IMR-90 (cell line): ENCODE measurements at regions not wholly inside any gene's neighbourhood (a gene's known extent, or its start where the extent isn't known, plus 50 kb on each side); places are given as distances from the start of the nearest gene placed in this dataset.

Source experiments
- ATAC-seq: fragments of 200-7000 bp; cut with Tn5 transposase; 2 replicates; pipeline ENCODE4 v1.9.1; 2020; ENCODE audit warnings: low read depth, mild to moderate bottlenecking, moderate library complexity
- BruUV-seq: library from RNA; stranded (reverse); fragments of 400-500 nt; replicated peaks from 2 replicates; lab custom pipeline; 2021; lab: Mats Ljungman, UMichigan
- CTCF ChIA-PET: fragments of 300-600 bp; formaldehyde crosslinking; extraction: SDS; loops from one replicate; lab custom pipeline; 2021; ENCODE audit warnings: antibody characterized with exemption; lab: Yijun Ruan, JAX
- POLR2A ChIA-PET: fragments of 300-600 bp; sonication (Branson Sonifier 250); formaldehyde crosslinking; loops from one replicate; lab custom pipeline; 2022; ENCODE audit warnings: antibody characterized with exemption; ENCODE audit not compliant: unreplicated experiment; lab: Charles Lee
- DNase-seq: peaks from one replicate; pipeline ENCODE4 v3.0.0; 2013
- H2AFZ ChIP-seq: replicated peaks from 2 replicates; pipeline ENCODE3; 2013; ENCODE audit warnings: low read length, mild to moderate bottlenecking; ENCODE audit not compliant: poor library complexity
- H2AK5ac ChIP-seq: 2 replicates; pipeline ENCODE4 v1.6.1; 2013; ENCODE audit warnings: low read depth, low read length, inconsistent platforms
- H2AK9ac ChIP-seq: replicated peaks from 2 replicates; pipeline ENCODE3; 2013; ENCODE audit warnings: mild to moderate bottlenecking, low read depth, low read length, moderate library complexity; ENCODE audit not compliant: poor library complexity
- H2BK120ac ChIP-seq: 2 replicates; pipeline ENCODE4 v1.6.1; 2013; ENCODE audit warnings: low read depth, low read length, inconsistent platforms
- H2BK15ac ChIP-seq: 3 replicates; pipeline ENCODE4 v1.6.1; 2013; ENCODE audit warnings: low read depth, low read length, inconsistent platforms
- H2BK20ac ChIP-seq: 2 replicates; pipeline ENCODE4 v1.6.1; 2013; ENCODE audit warnings: low read depth, mild to moderate bottlenecking, inconsistent platforms, low read length, moderate library complexity
- H2BK5ac ChIP-seq: 2 replicates; pipeline ENCODE4 v1.6.1; 2013; ENCODE audit warnings: mild to moderate bottlenecking, low read depth, low read length, inconsistent platforms; ENCODE audit not compliant: poor library complexity, severe bottlenecking
- H3K14ac ChIP-seq: replicated peaks from 2 replicates; pipeline ENCODE4 v1.6.1; 2013; ENCODE audit warnings: low read depth, low read length, inconsistent platforms
- H3K18ac ChIP-seq: 2 replicates; pipeline ENCODE4 v1.6.1; 2013; ENCODE audit warnings: low read depth, low read length, control low read depth
- H3K23ac ChIP-seq: 2 replicates; pipeline ENCODE4 v1.6.1; 2013; ENCODE audit warnings: low read depth, low read length, inconsistent platforms
- H3K27ac ChIP-seq: 2 replicates; pipeline ENCODE4 v1.5.1; 2013; ENCODE audit warnings: mild to moderate bottlenecking, control low read depth, low read length; ENCODE audit not compliant: insufficient read depth
- H3K27me3 ChIP-seq: 2 replicates; pipeline ENCODE4 v1.6.1; 2013; ENCODE audit warnings: low read length; ENCODE audit not compliant: control insufficient read depth, insufficient read depth
- H3K36me3 ChIP-seq: 2 replicates; pipeline ENCODE4 v1.6.1; 2013; ENCODE audit warnings: low read length, mixed read lengths; ENCODE audit not compliant: control insufficient read depth, insufficient read depth
- H3K4ac ChIP-seq: 2 replicates; pipeline ENCODE4 v1.6.1; 2013; ENCODE audit warnings: low read depth, low read length, inconsistent platforms
- H3K4me1 ChIP-seq: 2 replicates; pipeline ENCODE4 v1.6.1; 2013; ENCODE audit warnings: low read length, mixed read lengths; ENCODE audit not compliant: control insufficient read depth, insufficient read depth
- H3K4me2 ChIP-seq: 2 replicates; pipeline ENCODE4 v1.6.1; 2013; ENCODE audit warnings: low read depth, mild to moderate bottlenecking, control low read depth, low read length, moderate library complexity
- H3K4me3 ChIP-seq: 2 replicates; pipeline ENCODE4 v1.5.1; 2013; ENCODE audit warnings: low read depth, mild to moderate bottlenecking, control low read depth, low read length, moderate library complexity; ENCODE audit not compliant: insufficient read depth
- H3K56ac ChIP-seq: 2 replicates; pipeline ENCODE4 v1.6.1; 2013; ENCODE audit warnings: low read length, inconsistent platforms; ENCODE audit not compliant: insufficient read depth; ENCODE audit errors: extremely low read depth
- H3K79me1 ChIP-seq, 2 experiments: 2 replicates each; pipeline ENCODE4 v1.6.1; 2013; ENCODE audit warnings: low read length in 2 of 2, inconsistent platforms in 1 of 2, low read depth in 1 of 2
- H3K9ac ChIP-seq: 2 replicates; pipeline ENCODE4 v1.6.1; 2013; ENCODE audit warnings: low read depth, low read length, control low read depth
- H3K9me1 ChIP-seq: 2 replicates; pipeline ENCODE4 v1.6.1; 2013; ENCODE audit warnings: low read length, inconsistent platforms; ENCODE audit not compliant: insufficient read depth
- H3K9me3 ChIP-seq: 2 replicates; pipeline ENCODE4 v1.6.1; 2013; ENCODE audit warnings: low read length; ENCODE audit not compliant: control insufficient read depth, insufficient read depth
- H4K20me1 ChIP-seq: 2 replicates; pipeline ENCODE4 v1.6.1; 2013; ENCODE audit warnings: low read length, inconsistent platforms; ENCODE audit not compliant: insufficient read depth
- H4K5ac ChIP-seq: 2 replicates; pipeline ENCODE4 v1.6.1; 2013; ENCODE audit warnings: mild to moderate bottlenecking, low read depth, low read length, control low read depth
- H4K8ac ChIP-seq, 2 experiments: 2 replicates each; pipeline ENCODE4 v1.6.1; 2013; ENCODE audit warnings: low read depth in 2 of 2, low read length in 2 of 2, control low read depth in 1 of 2, inconsistent platforms in 1 of 2
- H4K91ac ChIP-seq: 2 replicates; pipeline ENCODE4 v1.6.1; 2013; ENCODE audit warnings: low read depth, low read length, inconsistent platforms; ENCODE audit not compliant: insufficient read depth
- BHLHE40 ChIP-seq: fragments of 150-350 bp; IDR thresholded peaks from 2 replicates; pipeline ENCODE4 v1.6.1; 2016; ENCODE audit warnings: mild to moderate bottlenecking, low read depth, low read length
- CEBPB ChIP-seq: IDR thresholded peaks from 2 replicates; pipeline ENCODE4 v1.6.1; 2012; ENCODE audit warnings: low read depth, low read length, improper control_type of control experiment
- FOS ChIP-seq: fragments of 150-350 bp; IDR thresholded peaks from 2 replicates; pipeline ENCODE4 v1.6.1; 2016; ENCODE audit warnings: low read depth, low read length
- MAFK ChIP-seq: IDR thresholded peaks from 2 replicates; pipeline ENCODE4 v1.6.1; 2012; ENCODE audit warnings: low read depth, low read length, improper control_type of control experiment
- MAZ ChIP-seq: IDR thresholded peaks from 2 replicates; pipeline ENCODE4 v1.6.1; 2012; ENCODE audit warnings: low read depth, mild to moderate bottlenecking, low read length, improper control_type of control experiment, moderate library complexity, borderline replicate concordance
- MXI1 ChIP-seq: IDR thresholded peaks from 2 replicates; pipeline ENCODE4 v1.6.1; 2012; ENCODE audit warnings: low read depth, mild to moderate bottlenecking, low read length, moderate library complexity, borderline replicate concordance
- NFE2L2 ChIP-seq: fragments of 150-350 bp; IDR thresholded peaks from 2 replicates; pipeline ENCODE4 v1.6.1; 2016; ENCODE audit warnings: low read depth, mild to moderate bottlenecking, low read length
- POLR2A ChIP-seq: IDR thresholded peaks from 2 replicates; pipeline ENCODE4 v1.6.1; 2012; ENCODE audit warnings: mild to moderate bottlenecking, low read depth, low read length
- RCOR1 ChIP-seq: IDR thresholded peaks from 2 replicates; pipeline ENCODE4 v1.6.1; 2012; ENCODE audit warnings: mild to moderate bottlenecking, low read length, improper control_type of control experiment; ENCODE audit not compliant: insufficient replicate concordance
- RFX5 ChIP-seq: IDR thresholded peaks from 2 replicates; pipeline ENCODE4 v1.8.0; 2012; ENCODE audit warnings: low read depth, mild to moderate bottlenecking, low read length, moderate library complexity
- WGBS, 2 experiments: methylation state at CpG; one replicate each; pipeline versions ENCODE4 v1.1.5 to v1.1.7; 2013; ENCODE audit warnings: missing lambda C conversion rate in 2 of 2; ENCODE audit not compliant: insufficient read length in 1 of 2; ENCODE audit errors: extremely low coverage in 2 of 2; 5-methylcytosine and 5-hydroxymethylcytosine counted together
- dilution Hi-C: fragments of 300-500 bp; cut with HindIII; formaldehyde crosslinking; loops from one replicate; pipeline ENCODE4 v1.14.3; 2018; ENCODE audit warnings: low sequenced_read_pairs; ENCODE audit not compliant: unreplicated experiment
- in situ Hi-C: fragments of 300-500 bp; cut with MboI; formaldehyde crosslinking; loops from 3 replicates; pipeline ENCODE4 v1.14.3; 2019; ENCODE audit warnings: low sequenced_read_pairs, inconsistent platforms, mixed read lengths
- intact Hi-C: fragments of 100-400 bp; cut with micrococcal nuclease; formaldehyde crosslinking; loops from 2 replicates; pipeline ENCODE4 v1.10.0; 2022
- TF ChIP-seq, protein P1 (sequence below): conservative IDR thresholded peaks from 2 replicates; pipeline ENCODE4 v1.5.1; 2012; ENCODE audit warnings: mild to moderate bottlenecking, low read depth, low read length, improper control_type of control experiment

DNA sequence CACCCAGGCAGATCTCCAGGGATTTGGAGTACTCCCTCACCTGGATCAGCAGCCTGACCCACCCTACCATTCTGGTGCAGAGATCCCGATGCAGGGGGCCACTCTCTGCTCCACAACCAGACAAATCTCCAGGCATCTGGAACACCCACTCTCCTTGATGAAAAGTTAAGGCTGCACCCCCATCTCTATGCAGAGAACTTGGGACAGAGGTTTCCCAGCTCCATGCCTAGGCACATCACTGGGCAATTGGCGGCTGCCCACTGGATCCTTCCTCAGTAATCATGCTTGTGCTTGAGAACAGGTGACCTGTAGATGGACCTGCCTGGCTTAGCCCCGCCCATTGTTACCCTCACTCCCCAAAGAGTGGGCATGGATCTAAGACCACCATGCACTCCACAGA lies 624.9 kb downstream of the CBLN2 start:
- H2AK5ac ChIP-seq: no peak overlapping the region
- no peak overlapping the region for H4K8ac ChIP-seq
- no peak overlapping the region for H3K4me2 ChIP-seq
- no peak overlapping the region for H3K18ac ChIP-seq
- H3K27ac ChIP-seq: no peak overlapping the region
- dilution Hi-C loops (no loop called here), intact Hi-C loops (no loop called here), in situ Hi-C loops (no loop called here)
- no peak for DNase-seq
- no peak overlapping the region for H3K9ac ChIP-seq
- no peak overlapping the region for H3K23ac ChIP-seq
- no peaks in the 10 kb centered on the region for H3K9me1 ChIP-seq
- WGBS, 2 experiments: no CpG with 5 or more reads among the region's 3 CpGs
- H2BK120ac ChIP-seq: no peak overlapping the region
- no peak for TF ChIP-seq MAZ
- no peak for TF ChIP-seq POLR2A
- TF ChIP-seq RCOR1: no peak
- no peak for TF ChIP-seq CEBPB
- TF ChIP-seq, protein P1, sequence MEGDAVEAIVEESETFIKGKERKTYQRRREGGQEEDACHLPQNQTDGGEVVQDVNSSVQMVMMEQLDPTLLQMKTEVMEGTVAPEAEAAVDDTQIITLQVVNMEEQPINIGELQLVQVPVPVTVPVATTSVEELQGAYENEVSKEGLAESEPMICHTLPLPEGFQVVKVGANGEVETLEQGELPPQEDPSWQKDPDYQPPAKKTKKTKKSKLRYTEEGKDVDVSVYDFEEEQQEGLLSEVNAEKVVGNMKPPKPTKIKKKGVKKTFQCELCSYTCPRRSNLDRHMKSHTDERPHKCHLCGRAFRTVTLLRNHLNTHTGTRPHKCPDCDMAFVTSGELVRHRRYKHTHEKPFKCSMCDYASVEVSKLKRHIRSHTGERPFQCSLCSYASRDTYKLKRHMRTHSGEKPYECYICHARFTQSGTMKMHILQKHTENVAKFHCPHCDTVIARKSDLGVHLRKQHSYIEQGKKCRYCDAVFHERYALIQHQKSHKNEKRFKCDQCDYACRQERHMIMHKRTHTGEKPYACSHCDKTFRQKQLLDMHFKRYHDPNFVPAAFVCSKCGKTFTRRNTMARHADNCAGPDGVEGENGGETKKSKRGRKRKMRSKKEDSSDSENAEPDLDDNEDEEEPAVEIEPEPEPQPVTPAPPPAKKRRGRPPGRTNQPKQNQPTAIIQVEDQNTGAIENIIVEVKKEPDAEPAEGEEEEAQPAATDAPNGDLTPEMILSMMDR: no peak
- TF ChIP-seq RFX5: no peak
- no peak for TF ChIP-seq BHLHE40
- TF ChIP-seq MAFK: no peak
- no peak for TF ChIP-seq FOS
- no peak for TF ChIP-seq MXI1
- no peak for TF ChIP-seq NFE2L2
- ChIA-PET POLR2A (no interaction called here), CTCF (no interaction called here)
- H2BK5ac ChIP-seq: no peak overlapping the region
- no peak overlapping the region for H3K14ac ChIP-seq
- H3K9me3 ChIP-seq: peaks cover 11% of the 10 kb centered on the region
- no peak overlapping the region for H2AK9ac ChIP-seq
- H3K36me3 ChIP-seq: no peaks in the 10 kb centered on the region
- no peaks in the 10 kb centered on the region for H3K4me1 ChIP-seq
- no peaks in the 10 kb centered on the region for H3K27me3 ChIP-seq
- H4K20me1 ChIP-seq: no peaks in the 10 kb centered on the region
- H3K4me3 ChIP-seq: no peak overlapping the region
- BruUV-seq: no TSS peak
- H3K56ac ChIP-seq: no peak overlapping the region
- H4K91ac ChIP-seq: no peak overlapping the region
- H2BK20ac ChIP-seq: no peak overlapping the region
- no peak overlapping the region for H3K4ac ChIP-seq
- no peak for ATAC-seq
- H4K5ac ChIP-seq: no peak overlapping the region
- no peak overlapping the region for H2BK15ac ChIP-seq
- H3K79me1 ChIP-seq: no peaks in the 10 kb centered on the region
- no peak overlapping the region for H2AFZ ChIP-seq
